ENCODE measurements at regions not wholly inside any gene's neighbourhood (a gene's known extent, or its start where the extent isn't known, plus 50 kb on each side); places are given as distances from the start of the nearest gene placed in this dataset.

DNA sequence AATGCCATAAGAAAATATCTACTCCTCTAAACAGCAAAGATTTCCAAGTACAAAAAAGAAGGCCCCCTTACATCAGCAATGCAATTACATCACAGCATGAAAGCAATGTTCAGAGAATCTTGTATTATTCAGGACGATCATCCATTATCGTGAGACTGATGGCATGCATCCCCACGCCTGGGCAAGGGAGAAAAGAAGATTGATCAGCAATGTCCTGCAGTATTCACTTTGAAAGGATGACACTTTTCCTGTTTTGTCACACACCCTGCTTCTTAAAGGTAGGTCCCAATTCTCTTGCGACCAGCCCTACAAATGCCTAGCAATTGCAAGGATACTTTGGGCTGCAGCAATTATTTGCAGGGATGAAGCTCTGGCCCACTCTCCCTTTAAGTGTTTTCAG lies 108.7 kb downstream of the TOMM20 start:
- no peak for TF ChIP-seq EZH2 (IDR thresholded peaks at IDR 0.05; ENCODE audit: insufficient read depth, low read length)
- TF ChIP-seq, protein P1, sequence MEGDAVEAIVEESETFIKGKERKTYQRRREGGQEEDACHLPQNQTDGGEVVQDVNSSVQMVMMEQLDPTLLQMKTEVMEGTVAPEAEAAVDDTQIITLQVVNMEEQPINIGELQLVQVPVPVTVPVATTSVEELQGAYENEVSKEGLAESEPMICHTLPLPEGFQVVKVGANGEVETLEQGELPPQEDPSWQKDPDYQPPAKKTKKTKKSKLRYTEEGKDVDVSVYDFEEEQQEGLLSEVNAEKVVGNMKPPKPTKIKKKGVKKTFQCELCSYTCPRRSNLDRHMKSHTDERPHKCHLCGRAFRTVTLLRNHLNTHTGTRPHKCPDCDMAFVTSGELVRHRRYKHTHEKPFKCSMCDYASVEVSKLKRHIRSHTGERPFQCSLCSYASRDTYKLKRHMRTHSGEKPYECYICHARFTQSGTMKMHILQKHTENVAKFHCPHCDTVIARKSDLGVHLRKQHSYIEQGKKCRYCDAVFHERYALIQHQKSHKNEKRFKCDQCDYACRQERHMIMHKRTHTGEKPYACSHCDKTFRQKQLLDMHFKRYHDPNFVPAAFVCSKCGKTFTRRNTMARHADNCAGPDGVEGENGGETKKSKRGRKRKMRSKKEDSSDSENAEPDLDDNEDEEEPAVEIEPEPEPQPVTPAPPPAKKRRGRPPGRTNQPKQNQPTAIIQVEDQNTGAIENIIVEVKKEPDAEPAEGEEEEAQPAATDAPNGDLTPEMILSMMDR (IDR thresholded peaks at IDR 0.05; ENCODE audit: insufficient read depth, low read depth, low read length), result no peak

Measured in astrocyte (in vitro differentiated cells and primary cell).